Thyroid gland (tissue), 4 donors: ENCODE measurements at regions not wholly inside any gene's neighbourhood (a gene's known extent, or its start where the extent isn't known, plus 50 kb on each side); places are given as distances from the start of the nearest gene placed in this dataset.

Experiments used
- CTCF ChIP-seq, 6 experiments: fragments of 200-600 bp in 3 of 6; fragments of 450-650 bp in 3 of 6; sonication (generic) in 3 of 6; IDR thresholded peaks; one replicate each; pipeline ENCODE4 v1.5.1; 2016 to 2019; ENCODE audit warnings: antibody characterized with exemption in 6 of 6, mild to moderate bottlenecking in 2 of 6, inconsistent platforms in 1 of 6, moderate library complexity in 1 of 6
- POLR2A ChIP-seq, 2 donors: fragments of 450-650 bp; IDR thresholded peaks; one replicate each; pipeline ENCODE4 v1.6.1; 2017; ENCODE audit warnings: antibody characterized with exemption in 2 of 2, mild to moderate bottlenecking in 2 of 2, moderate library complexity in 1 of 2

- TF ChIP-seq CTCF (IDR thresholded peaks at IDR 0.05) (no peak), POLR2A (IDR thresholded peaks at IDR 0.05) (no peak)
Observed at GRCh38 chr2:23169896-23170295, 215.1 kb upstream of the KLHL29 start.
